ENCODE measurements at regions not wholly inside any gene's neighbourhood (a gene's known extent, or its start where the extent isn't known, plus 50 kb on each side); places are given as distances from the start of the nearest gene placed in this dataset.

DNA sequence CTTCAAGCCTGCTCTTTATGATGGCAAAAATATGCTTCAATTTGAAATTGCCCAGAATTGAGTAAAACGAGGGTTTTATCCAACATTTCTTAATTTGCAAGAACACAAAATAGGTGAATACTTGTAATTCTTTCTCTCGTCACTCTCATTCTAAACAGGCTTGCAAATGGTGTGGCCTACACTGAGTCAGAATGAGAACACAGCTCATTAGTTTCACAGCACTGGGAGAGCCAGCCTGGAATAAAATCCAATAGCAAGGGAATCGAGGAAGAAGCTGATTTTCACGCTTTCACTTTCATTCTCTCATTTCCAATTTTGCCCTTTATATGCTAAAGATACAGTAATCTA lies 537.5 kb downstream of the LTN1 start:
- DNase-seq (ENCODE audit: low read depth): no peak
- TF ChIP-seq, protein P1, sequence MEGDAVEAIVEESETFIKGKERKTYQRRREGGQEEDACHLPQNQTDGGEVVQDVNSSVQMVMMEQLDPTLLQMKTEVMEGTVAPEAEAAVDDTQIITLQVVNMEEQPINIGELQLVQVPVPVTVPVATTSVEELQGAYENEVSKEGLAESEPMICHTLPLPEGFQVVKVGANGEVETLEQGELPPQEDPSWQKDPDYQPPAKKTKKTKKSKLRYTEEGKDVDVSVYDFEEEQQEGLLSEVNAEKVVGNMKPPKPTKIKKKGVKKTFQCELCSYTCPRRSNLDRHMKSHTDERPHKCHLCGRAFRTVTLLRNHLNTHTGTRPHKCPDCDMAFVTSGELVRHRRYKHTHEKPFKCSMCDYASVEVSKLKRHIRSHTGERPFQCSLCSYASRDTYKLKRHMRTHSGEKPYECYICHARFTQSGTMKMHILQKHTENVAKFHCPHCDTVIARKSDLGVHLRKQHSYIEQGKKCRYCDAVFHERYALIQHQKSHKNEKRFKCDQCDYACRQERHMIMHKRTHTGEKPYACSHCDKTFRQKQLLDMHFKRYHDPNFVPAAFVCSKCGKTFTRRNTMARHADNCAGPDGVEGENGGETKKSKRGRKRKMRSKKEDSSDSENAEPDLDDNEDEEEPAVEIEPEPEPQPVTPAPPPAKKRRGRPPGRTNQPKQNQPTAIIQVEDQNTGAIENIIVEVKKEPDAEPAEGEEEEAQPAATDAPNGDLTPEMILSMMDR (IDR thresholded peaks at IDR 0.05; ENCODE audit: low read depth, low read length): no peak
- TF ChIP-seq MYC (IDR thresholded peaks at IDR 0.05; ENCODE audit: low read depth, low read length) (no peak), POLR2A (IDR thresholded peaks at IDR 0.05; ENCODE audit: extremely low read depth, insufficient read length) (no peak)
- TF ChIP-seq, protein P2, sequence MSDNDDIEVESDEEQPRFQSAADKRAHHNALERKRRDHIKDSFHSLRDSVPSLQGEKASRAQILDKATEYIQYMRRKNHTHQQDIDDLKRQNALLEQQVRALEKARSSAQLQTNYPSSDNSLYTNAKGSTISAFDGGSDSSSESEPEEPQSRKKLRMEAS (IDR thresholded peaks at IDR 0.05; ENCODE audit: low read depth, low read length): no peak
- H3K4me3 ChIP-seq (ENCODE audit: low read depth, low read length): no peak overlapping the region

DNA sequence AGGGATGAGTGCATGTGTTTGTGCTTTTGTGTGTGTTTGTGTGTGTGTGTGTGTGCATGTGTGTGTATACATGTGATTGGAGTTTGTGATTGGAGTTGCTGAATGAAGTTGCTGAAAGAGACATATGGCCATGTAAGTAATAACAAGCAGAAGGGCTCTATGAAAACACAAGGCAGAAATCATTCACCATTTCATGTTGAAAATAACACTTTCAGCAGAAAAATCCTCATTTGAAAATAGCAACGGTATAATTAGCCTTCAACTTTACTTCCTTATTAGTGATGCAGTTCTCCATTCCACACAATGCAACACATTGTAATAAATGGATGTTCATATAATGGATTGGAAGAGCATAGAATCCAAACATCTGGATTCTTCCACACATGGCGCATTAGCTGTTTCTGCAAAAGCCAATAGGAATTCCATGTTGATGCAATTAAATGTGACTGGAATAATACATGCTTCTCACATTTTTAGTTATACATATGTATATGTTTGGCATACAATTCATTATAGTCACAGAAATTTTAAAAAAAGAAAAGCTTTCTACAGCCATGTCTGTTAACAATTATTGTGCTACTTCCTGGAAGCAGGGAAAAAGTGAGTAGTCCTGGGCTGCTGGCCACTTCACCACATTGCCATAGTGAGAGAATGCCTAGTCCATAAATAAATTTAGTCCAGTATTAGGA lies 538.0 kb downstream of the LTN1 start:
- H3K4me3 ChIP-seq (ENCODE audit: low read depth, low read length): no peak overlapping the region
- TF ChIP-seq POLR2A (IDR thresholded peaks at IDR 0.05; ENCODE audit: extremely low read depth, insufficient read length) (no peak), MYC (IDR thresholded peaks at IDR 0.05; ENCODE audit: low read depth, low read length) (no peak)
- TF ChIP-seq, protein P1 (IDR thresholded peaks at IDR 0.05; ENCODE audit: low read depth, low read length): no peak
- TF ChIP-seq, protein P2 (IDR thresholded peaks at IDR 0.05; ENCODE audit: low read depth, low read length): no peak
- DNase-seq (ENCODE audit: low read depth): no peak

DNA sequence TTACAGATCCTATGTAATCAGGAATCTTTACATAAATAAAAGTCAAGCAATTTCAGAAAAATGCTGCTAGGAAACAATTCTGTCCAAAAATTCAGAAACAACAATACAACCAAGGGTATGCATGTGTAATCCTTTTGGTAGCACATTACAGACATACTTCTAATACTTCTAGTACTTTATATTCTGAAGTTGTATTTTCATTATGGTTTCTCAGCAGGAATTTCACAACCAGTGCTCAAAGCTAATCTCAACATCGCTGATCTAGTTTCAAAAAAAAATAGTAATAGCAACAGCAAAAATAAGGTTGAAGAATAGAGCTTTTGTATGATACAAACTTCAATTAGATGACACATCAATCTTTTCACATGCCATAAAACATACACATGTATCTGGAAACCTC lies 545.2 kb downstream of the LTN1 start:
- no peak overlapping the region for H3K4me3 ChIP-seq (ENCODE audit: low read depth, low read length)
- DNase-seq (ENCODE audit: low read depth): no peak
- TF ChIP-seq POLR2A (IDR thresholded peaks at IDR 0.05; ENCODE audit: extremely low read depth, insufficient read length): no peak
- TF ChIP-seq, protein P1 (IDR thresholded peaks at IDR 0.05; ENCODE audit: low read depth, low read length): no peak
- TF ChIP-seq, protein P2 (IDR thresholded peaks at IDR 0.05; ENCODE audit: low read depth, low read length): no peak
- no peak for TF ChIP-seq MYC (IDR thresholded peaks at IDR 0.05; ENCODE audit: low read depth, low read length)

DNA sequence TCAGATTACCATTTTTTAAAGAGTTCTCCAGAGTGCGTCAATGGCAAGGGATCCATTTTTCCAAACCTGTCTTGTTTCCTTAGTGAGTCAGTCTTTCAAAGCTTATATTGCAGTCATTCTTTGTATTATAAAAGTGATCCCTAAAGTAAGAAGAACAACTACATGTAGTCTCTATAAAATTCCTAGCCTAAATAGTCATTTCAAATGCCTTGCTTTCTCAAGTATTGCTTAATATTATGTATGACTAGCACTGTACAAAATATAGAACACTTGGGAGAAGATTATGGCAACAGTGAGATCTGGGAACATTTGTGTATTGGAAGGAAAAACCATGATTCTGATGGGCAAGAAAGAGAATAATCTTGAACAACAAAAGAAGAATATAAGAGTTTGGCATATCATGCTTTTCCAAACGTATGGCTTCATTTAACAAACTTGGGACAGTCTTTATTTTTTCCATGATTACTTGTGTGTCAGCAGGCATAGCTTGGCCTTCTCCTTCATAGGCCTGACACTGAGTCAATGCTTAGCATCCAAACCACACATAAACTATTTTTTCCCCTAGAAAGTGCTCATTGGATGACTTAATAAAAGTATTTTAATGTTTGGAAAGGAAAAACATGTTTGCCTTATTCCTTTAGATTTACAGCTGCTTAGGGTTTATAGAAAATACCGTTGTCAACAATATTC lies 547.4 kb downstream of the LTN1 start:
- H3K4me3 ChIP-seq (ENCODE audit: low read depth, low read length): no peak overlapping the region
- TF ChIP-seq, protein P1 (IDR thresholded peaks at IDR 0.05; ENCODE audit: low read depth, low read length): no peak
- TF ChIP-seq MYC (IDR thresholded peaks at IDR 0.05; ENCODE audit: low read depth, low read length) (no peak), POLR2A (IDR thresholded peaks at IDR 0.05; ENCODE audit: extremely low read depth, insufficient read length) (no peak)
- TF ChIP-seq, protein P2 (IDR thresholded peaks at IDR 0.05; ENCODE audit: low read depth, low read length): no peak
- DNase-seq (ENCODE audit: low read depth): no peak

DNA sequence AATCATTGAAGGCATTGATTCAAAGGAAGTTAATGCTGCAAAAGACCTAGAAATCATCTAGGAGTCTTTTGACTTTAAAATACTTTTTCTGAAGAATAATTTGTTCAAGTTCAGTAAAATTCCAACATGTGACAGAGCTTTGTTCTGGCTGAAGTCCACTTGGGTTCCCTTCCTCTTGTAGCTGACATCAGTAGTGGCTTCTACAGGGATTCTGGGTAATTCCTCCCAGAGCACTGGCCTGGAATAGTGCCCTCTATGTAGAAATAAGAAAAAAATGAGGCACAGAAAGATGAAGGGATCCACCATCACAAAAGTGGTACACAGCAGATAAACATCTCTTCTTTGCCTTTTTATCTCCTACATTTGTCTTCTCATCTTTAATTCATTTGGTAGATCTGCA lies 548.1 kb downstream of the LTN1 start:
- no peak for DNase-seq (ENCODE audit: low read depth)
- H3K4me3 ChIP-seq (ENCODE audit: low read depth, low read length): no peak overlapping the region
- TF ChIP-seq, protein P1 (IDR thresholded peaks at IDR 0.05; ENCODE audit: low read depth, low read length): no peak
- TF ChIP-seq POLR2A (IDR thresholded peaks at IDR 0.05; ENCODE audit: extremely low read depth, insufficient read length): no peak
- no peak for TF ChIP-seq MYC (IDR thresholded peaks at IDR 0.05; ENCODE audit: low read depth, low read length)

Data from NB4 (cell line).